Type B pancreatic cell (in vitro differentiated cells): ENCODE measurements at regions not wholly inside any gene's neighbourhood (a gene's known extent, or its start where the extent isn't known, plus 50 kb on each side); places are given as distances from the start of the nearest gene placed in this dataset.

Experiments
- DNase-seq: peaks from one replicate; pipeline ENCODE4 v3.0.0; 2021; ENCODE audit warnings: mixed read lengths; ENCODE audit not compliant: unreplicated experiment; ENCODE audit errors: extremely low spot score
- H3K27ac Mint-ChIP-seq: 2 replicates; pipeline ENCODE4 v1.8.0; 2021; ENCODE audit warnings: mild to moderate bottlenecking, mixed read lengths
- H3K27me3 Mint-ChIP-seq: 2 replicates; pipeline ENCODE4 v1.8.0; 2021; ENCODE audit warnings: mixed read lengths
- H3K36me3 Mint-ChIP-seq: 2 replicates; pipeline ENCODE4 v1.8.0; 2021; ENCODE audit warnings: mixed read lengths
- H3K4me1 Mint-ChIP-seq: one replicate; pipeline ENCODE4 v1.8.0; 2021; ENCODE audit warnings: mixed read lengths; ENCODE audit not compliant: unreplicated experiment
- H3K4me3 Mint-ChIP-seq: 2 replicates; pipeline ENCODE4 v1.8.0; 2021; ENCODE audit warnings: mild to moderate bottlenecking, mixed read lengths
- H3K9me3 Mint-ChIP-seq: 2 replicates; pipeline ENCODE4 v1.8.0; 2021; ENCODE audit warnings: mixed read lengths
- TF ChIP-seq, protein P1 (sequence below): fragments of 200-600 bp; sonication (generic); conservative IDR thresholded peaks from 2 replicates; pipeline ENCODE4 v1.5.0; 2021; ENCODE audit warnings: antibody characterized with exemption, mild to moderate bottlenecking

- Mint-ChIP-seq H3K27me3 (no peaks in the 10 kb centered on the region), H3K27ac (peak overlapping the region; percentile 42), H3K4me3 (no peak overlapping the region), H3K9me3 (peaks cover 13% of the 10 kb centered on the region), H3K4me1 (peaks cover 33% of the 10 kb centered on the region), H3K36me3 (peaks cover 10% of the 10 kb centered on the region)
- TF ChIP-seq, protein P1, sequence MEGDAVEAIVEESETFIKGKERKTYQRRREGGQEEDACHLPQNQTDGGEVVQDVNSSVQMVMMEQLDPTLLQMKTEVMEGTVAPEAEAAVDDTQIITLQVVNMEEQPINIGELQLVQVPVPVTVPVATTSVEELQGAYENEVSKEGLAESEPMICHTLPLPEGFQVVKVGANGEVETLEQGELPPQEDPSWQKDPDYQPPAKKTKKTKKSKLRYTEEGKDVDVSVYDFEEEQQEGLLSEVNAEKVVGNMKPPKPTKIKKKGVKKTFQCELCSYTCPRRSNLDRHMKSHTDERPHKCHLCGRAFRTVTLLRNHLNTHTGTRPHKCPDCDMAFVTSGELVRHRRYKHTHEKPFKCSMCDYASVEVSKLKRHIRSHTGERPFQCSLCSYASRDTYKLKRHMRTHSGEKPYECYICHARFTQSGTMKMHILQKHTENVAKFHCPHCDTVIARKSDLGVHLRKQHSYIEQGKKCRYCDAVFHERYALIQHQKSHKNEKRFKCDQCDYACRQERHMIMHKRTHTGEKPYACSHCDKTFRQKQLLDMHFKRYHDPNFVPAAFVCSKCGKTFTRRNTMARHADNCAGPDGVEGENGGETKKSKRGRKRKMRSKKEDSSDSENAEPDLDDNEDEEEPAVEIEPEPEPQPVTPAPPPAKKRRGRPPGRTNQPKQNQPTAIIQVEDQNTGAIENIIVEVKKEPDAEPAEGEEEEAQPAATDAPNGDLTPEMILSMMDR: no peak
- DNase-seq: no peak
Measured at GRCh38 chr3:178097576-178097975, 438.7 kb upstream of the KCNMB2 start.

- no peak overlapping the region for H3K27ac Mint-ChIP-seq
- H3K9me3 Mint-ChIP-seq: peaks cover 10% of the 10 kb centered on the region
- no peaks in the 10 kb centered on the region for H3K27me3 Mint-ChIP-seq
- H3K4me1 Mint-ChIP-seq: peaks cover 38% of the 10 kb centered on the region
- H3K4me3 Mint-ChIP-seq: no peak overlapping the region
- H3K36me3 Mint-ChIP-seq: peaks cover 7% of the 10 kb centered on the region
- DNase-seq: no peak
- TF ChIP-seq, protein P1: no peak
Measured at GRCh38 chr3:178099274-178099673, 437.0 kb upstream of the KCNMB2 start.

- Mint-ChIP-seq H3K4me3 (no peak overlapping the region), H3K4me1 (peaks cover 38% of the 10 kb centered on the region), H3K27me3 (no peaks in the 10 kb centered on the region), H3K36me3 (peaks cover 5% of the 10 kb centered on the region), H3K9me3 (peaks cover 4% of the 10 kb centered on the region), H3K27ac (no peak overlapping the region)
- TF ChIP-seq, protein P1: no peak
- no peak for DNase-seq
Measured at GRCh38 chr3:178099862-178100261, 436.4 kb upstream of the KCNMB2 start.

DNA sequence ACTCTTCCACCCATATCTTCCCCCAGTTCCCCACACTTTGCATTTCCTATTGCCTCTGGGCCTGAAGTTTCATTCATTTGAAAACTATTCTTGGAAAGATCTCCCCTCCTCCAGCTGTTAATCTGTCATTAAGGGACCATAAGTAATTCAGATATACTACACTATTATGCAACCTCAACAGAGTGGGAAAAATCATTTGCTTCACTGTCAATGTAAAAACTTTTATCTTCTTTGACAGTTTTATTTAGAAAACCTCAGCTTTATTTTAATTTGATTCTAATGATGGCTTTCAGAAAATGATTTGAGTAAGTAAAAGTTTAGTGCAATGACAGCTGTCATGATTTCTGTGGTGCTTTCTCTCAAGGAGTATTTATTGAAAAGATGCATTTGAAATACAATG is 435.3 kb upstream of the KCNMB2 start:
- Mint-ChIP-seq H3K27me3 (no peaks in the 10 kb centered on the region), H3K9me3 (no peaks in the 10 kb centered on the region), H3K27ac (no peak overlapping the region), H3K4me1 (peaks cover 38% of the 10 kb centered on the region), H3K36me3 (no peaks in the 10 kb centered on the region), H3K4me3 (no peak overlapping the region)
- TF ChIP-seq, protein P1: no peak
- DNase-seq: no peak

DNA sequence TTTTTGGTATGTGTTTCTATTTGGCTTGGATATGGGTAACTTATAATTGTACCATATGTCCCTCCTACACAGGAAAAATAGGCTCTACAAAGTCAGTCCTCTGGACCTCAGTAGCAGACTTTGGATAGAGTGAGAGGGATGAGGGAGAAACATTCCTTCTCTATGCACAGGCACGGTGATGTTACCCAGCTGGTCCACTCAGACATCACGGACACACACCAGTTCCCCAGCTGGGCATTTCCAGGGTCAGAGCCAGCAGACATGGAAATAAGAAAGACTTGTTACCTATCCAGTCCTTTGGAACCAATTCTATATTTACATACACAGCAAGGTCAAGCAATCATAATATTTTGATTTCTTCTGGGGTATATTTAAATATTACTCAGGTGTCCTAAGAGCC is 433.1 kb upstream of the KCNMB2 start:
- no peak for DNase-seq
- no peaks in the 10 kb centered on the region for H3K27me3 Mint-ChIP-seq
- no peak overlapping the region for H3K4me3 Mint-ChIP-seq
- peaks cover 33% of the 10 kb centered on the region for H3K4me1 Mint-ChIP-seq
- H3K9me3 Mint-ChIP-seq: no peaks in the 10 kb centered on the region
- H3K27ac Mint-ChIP-seq: no peak overlapping the region
- H3K36me3 Mint-ChIP-seq: no peaks in the 10 kb centered on the region
- TF ChIP-seq, protein P1: no peak

DNA sequence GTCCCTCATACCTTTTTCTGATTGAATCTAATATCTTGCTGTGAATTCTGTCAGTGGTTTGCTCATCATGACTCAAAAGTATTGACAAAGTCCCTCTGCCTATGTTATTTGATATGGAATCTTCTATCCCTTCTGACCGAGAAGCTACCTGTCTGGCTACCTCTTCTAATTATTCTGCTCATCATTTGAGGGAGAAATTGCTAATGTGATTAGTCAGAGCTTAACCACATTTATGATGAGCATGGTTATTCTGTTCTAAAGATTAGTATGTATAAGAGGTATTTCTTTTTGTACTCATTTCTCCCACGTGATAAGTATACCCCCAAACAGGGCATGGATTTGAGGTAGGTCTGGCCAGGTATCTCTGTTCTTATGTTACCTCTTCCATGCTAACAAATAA is 428.4 kb upstream of the KCNMB2 start:
- DNase-seq: no peak
- Mint-ChIP-seq H3K4me1 (peaks cover 5% of the 10 kb centered on the region), H3K27ac (no peak overlapping the region), H3K27me3 (no peaks in the 10 kb centered on the region), H3K4me3 (no peak overlapping the region), H3K9me3 (no peaks in the 10 kb centered on the region), H3K36me3 (no peaks in the 10 kb centered on the region)
- TF ChIP-seq, protein P1: no peak
